NCI-H187 treated with DMSO at 0.1 percent for 48 hours (cell line): ENCODE measurements at regions not wholly inside any gene's neighbourhood (a gene's known extent, or its start where the extent isn't known, plus 50 kb on each side); places are given as distances from the start of the nearest gene placed in this dataset.
A peak's percentile ranks its signal among the peaks of the same experiment; 100 is the strongest.

Experiments
- DNase-seq: peaks from one replicate; lab custom pipeline; 2025; lab: John Stamatoyannopoulos, UW

DNA sequence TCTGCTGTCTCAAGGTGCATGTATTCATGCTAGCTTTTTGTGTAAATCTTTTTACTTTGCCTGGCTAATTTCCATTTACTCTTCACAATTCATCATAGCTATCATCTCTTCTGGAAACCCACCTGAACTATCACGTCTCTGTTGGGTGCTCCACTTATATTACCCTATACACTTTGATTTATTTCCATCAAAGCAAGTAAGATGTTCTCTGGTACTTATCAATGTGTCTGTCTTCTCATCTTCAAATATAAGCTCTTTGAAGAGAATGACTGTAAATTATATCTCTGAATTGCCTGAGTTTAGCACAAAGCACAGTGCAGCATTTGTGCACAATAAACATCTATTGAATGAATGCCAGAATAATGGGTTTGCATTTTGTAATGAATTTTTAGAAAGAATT is 1129.7 kb downstream of the LRFN5 start:
- DNase-seq, result peak; percentile 84

DNA sequence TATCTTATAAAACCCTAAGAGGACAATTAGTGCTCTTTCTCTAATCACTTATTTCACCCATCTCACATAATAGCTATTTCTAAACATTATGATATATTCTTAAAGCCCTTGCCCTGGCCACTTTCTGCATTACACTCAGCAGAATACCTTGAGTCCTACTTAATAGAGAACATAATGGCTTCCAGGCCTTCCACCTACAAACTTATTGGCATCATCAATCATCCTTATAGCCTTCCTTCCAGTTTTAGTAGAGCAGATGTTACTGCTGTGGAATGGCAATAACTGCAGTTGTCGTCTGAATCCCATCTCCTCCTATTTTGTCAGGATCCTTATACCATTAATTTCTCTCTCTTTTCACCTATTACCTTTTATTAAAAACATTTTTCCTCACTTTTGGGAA is 1127.4 kb downstream of the LRFN5 start:
- DNase-seq, result no peak

DNA sequence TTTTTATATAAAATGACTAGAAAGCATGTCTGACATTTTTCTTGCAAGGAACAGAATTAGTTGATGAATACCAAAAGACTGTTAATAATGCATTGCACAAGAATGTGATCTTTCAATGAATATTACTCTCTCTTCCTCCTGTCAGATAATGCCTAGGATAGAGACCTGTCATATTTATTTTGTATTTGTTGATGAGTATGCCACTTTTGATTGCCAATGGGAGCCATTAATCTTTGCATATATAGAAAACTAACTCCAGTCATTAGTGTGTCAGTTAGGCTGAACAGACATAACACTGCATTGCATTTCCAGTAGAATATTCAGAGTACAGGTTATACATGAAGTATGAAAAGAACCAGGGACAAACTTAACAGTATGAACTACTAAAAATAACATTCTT is 1125.3 kb downstream of the LRFN5 start:
- no peak for DNase-seq

DNA sequence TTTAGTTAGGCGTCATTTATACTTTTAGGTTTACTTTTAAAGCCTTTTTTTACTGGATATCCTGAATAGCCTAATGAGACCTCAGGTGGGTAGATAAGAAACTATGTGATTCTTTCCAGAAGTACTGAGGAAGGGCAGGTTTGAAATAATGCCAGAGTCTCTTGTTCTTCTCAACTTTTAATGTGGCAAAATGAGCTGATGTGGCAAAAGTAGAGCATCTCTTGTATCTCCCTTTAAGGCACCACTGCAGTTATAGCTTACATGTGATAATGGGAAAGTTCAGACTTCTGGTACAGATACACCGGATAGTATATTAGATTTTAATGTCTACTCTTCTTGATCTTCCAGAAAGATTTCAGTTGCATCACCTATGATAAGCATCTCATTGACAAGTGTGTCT is 1124.8 kb downstream of the LRFN5 start:
- DNase-seq, result no peak

DNA sequence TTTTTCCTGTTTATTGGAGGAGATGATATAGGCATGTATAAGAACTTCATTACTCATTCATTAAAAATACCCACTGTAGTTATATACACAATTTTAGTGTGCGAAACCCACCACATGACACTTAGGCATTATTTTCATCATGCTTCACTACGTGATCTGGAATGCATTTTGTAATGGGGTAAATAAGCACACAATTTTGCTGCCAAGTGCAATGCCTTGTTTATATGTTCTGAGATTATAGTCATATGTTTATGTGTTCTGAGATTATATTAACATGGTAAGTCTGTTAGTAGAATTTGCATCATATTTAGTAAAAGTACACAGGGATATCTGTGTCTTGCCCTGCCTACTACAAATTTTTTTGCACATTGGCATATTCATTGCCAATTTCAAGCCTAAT is 1123.0 kb downstream of the LRFN5 start:
- DNase-seq, result no peak

DNA sequence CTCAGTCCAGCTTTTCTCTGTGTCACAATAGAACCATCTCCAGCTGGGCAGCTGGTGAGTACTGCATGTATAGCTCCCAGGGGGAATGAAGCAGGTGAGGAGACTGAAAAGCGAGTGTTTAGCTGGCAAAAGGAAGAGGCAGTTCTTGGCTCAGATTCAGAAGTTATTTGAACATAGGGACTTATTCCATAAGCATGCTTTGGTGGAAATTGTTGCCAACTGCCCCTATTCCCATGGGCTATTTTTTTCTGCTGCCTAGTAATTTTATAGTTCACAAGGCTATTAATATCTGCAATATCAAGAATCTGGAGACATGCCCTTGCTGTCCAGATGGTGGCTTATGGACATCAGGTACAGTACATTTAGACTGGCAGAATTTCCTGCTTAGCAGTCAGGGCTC is 1112.7 kb downstream of the LRFN5 start:
- peak; percentile 97 for DNase-seq

DNA sequence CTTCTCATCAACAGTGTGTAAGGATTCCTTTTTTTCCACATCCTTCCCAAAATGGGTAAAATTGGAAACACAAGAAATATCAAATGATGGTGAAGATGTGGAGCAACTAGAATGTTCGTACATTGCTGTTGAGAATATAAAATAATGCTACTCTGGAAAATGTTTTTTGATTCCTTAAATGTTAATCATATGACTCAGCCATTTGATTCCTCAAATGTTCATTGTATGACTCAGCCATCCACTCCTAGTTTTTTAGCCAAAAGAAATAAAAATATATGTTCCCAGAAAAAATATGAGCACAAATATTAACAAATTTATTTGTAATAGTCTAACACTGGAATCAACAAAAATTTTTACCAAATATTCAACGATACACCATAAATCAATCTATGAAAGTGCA is 1108.6 kb downstream of the LRFN5 start:
- DNase-seq, result no peak

DNA sequence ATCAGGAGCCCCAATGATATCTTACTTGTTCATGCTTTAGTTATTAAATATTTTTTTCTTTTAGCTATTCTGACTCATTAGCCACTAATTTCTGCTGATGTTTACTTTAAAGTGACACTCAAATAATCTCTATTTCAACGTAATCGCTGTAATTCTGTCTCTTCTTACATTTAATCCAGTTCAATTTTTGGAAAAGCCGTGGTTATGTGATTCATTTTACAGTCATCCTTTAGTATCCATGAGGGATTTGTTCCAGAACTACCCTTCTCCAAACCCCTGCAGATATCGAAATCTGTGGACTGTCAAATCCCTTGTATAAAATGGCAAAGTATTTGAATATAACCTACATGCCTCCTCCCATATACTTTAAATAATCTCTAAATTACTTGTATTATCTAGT is 1103.4 kb downstream of the LRFN5 start:
- no peak for DNase-seq

DNA sequence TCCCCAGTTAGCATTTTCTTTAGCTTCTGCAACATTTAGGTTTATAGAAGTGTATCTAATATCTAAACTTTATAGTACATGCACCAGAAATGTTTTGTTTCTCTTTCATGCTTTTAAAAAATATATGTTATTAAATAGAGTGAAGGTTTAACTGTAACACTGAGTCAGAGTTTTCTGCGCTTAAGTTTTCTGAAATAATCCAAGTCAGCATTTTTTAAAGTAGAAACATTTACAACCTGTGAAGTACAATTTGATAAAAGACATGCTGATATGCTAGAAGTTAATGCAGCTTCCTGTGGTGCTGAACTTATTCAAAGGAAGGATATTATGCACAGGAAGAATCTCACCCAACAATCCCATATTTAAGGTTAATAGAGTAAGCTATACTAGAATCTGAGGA is 1096.8 kb downstream of the LRFN5 start:
- DNase-seq, result no peak

DNA sequence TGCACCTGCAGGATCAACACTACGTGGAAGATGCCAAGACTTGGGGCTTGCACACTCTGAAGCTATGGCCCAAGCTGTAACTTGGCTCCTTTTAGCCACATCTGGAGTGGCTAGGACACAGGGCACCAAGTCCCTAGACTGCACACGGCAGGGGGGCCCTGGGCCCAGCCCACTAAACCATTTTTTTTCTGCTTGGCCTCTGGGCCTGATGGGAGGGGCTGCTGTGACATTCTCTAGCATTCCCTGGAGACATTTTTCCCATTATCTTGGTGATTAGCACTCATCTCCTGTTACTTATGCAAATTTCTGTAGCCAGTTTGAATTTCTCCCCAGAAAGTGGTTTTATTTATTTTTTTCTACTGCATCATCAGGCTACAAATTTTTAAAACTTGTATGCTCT is 1080.7 kb downstream of the LRFN5 start:
- no peak for DNase-seq

DNA sequence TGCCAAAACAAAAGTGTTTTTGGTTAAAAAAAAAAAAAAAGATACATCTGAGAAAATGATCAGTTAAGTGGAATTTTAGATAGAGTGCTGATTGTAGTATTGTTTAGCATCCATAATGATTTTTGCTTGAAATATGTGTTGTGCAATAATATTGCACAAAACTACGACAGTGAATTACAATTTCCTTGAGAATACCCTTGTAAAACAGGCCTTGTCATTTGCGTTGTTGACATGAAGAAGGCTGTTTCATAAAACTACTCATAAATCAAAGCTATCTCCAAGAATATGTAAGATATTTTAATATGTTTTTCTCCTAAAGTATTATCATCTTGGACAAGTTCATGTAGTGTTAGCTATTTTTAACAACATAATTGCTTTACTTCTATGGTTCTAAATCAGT is 1077.0 kb downstream of the LRFN5 start:
- DNase-seq, result no peak

DNA sequence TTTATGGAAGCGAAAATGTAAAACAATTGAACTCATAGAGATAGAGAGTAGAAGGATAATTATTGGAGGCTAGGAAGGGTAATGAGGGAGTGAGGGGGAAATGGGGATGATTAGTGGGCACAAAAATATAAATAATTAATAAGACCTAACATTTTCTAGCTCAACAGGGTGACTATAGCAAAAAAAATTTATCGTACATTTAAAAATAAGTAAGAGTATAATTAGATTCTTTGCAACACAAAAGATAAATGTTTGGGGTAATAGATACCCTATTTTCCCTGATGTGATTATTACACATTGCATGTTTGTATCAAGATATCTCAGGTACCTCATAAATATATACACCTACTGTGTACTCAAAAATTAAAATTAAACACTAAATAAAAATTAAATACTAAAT is 1070.0 kb downstream of the LRFN5 start:
- DNase-seq, result no peak

DNA sequence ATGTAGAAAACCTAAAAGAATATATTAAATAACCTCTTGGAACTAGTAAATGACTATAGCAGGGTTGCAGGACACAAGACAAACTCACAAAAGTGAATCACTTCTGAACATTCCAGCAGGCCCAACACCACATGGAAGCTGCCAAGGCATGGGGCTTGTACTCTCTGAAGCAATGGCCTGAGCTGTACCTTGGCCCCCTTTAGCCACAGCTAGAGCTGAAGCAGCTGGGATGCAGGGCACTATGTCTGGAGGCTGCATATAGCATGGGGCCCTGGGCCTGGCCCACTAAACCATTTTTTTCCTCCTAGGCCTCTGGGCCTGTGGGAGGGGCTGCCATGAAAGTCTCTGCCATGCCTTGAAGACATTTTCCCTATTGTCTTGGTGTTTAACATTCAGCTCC is 1067.3 kb downstream of the LRFN5 start:
- DNase-seq, result no peak

DNA sequence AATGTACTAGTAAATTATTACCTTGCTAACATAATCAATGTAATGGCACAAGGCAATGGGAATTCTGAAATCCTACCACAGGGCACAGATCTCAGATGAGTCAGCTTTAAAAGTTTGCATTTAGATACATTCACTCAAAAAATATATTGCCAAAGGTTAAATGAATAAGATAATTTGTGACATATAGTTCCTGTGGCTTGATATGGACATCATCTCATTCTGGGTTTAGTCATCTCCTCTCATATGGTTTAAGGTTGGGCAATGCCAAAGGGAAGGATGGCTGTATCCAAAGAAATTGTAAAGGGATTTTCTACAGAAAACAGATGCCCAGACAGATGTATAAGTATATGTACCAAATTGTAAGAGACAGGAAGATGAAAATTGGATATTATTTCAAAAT is 1065.0 kb downstream of the LRFN5 start:
- DNase-seq, result no peak

DNA sequence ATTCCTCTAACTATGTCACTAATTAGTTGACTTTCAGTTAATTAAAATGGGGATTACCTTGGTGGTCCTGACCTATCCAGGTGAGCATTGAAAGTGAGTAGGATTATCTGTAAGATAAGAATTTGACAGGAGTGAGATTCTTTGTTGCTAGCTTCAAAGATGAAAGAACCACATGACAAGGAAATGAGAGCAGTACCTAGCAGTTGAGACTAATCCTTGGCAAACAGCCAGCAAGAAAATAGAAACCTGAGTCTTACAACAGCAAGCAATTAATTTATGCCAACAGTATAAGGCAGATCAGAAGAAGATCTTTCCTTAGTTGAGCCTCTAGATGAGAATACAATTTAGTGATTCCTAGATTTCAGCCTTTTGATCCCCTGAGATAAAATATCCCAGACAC is 1058.4 kb downstream of the LRFN5 start:
- DNase-seq, result no peak

DNA sequence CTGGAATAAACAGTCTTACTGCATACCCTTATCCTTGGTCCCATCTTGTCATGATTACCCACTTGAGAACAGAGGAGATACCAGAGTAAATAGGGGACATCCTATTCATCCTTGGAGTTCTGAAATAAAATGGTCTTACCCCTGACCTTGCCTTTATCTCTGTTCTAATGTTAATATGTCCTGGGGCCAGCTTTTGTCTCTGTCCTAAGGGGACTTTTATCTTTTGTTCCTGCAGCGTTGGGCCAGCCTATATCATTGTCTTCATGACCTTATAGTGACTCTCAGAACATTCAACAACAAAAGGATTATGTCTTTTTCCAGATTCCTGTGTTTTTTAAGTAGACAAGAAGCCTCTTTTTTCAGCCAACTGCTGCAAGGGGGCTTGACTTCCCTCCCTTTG is 1057.5 kb downstream of the LRFN5 start:
- DNase-seq, result no peak

DNA sequence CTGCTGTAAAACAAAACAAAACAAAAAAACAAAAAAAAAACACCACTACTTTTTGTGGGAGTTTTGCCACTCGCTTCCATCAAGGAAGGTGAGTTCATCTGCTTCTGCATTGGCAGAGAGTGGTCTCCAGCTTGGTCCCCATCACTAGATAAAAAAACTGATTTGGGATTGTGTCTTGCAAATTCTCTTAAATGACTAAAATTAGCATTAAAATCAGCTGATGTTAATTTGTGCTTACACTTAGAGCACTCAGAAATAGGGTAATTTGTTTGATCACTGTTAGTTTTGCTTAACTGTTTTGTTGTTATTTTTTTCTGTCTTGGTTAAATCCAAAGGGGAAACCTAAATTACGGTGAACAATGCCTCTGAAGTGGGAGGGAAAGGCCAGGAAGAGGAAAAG is 1048.0 kb downstream of the LRFN5 start:
- no peak for DNase-seq

DNA sequence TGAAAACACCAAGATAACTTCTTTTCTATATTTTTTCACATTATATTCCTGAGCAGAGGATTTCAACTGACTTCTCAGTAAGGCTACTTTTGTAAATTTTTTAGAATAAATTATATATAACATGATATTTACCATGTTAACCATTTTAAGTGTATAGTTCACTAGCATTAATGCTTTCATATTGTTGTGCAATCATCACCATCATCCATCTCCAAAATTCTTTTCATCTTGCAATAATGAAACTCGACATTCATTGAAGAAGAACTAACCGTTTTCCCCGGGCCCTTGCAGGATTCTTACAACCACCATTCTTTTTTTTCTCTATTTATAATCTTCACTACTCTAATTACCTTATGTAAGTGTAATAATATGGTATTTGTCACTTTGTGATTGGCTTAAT is 1036.1 kb downstream of the LRFN5 start:
- DNase-seq, result no peak

DNA sequence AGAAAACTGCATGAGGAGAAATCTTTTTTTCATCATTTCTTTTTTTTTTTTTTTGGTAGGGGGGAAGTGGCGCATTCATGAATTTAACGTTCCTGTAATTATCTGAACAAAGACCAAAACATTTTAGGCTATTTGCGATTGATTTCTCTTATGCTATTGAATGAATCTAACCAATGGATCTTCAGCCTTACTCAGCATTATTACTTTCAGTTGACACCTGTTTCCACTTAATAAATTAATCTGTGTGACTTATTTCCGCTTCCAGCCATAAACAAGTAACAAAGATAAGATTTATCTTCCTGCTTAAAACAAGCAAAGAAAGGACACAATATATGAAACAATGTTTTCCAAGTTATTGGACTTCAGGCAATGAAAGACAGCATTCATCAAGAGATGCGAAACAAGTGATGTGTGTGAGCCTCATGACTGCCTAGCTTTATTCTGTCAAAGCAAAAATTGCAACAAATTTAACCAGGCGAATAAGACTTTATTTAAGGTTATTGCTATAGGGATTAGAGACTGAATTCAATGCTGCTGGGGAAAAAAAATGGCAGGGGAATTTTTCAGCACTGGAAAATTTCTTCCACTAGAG is 1026.9 kb downstream of the LRFN5 start:
- DNase-seq, result no peak

DNA sequence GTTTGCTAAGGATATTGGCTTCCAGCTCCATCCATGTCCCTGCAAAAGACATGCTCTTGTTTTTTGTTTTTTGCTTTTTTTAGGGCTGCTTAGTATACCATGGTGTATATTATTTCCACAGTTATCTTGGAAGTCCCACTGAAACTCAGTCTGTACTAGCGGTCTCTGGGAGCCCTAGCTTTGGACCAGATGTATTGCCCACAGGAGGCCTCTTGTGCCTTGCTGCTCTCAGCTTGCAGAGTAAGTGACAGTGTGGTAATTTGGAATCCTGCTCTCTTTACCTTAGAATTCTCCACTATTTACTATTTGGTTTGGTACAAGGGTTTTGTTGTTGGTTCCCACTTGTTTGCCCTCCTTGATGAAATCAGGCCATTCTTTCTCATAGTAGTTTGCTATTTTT is 1022.9 kb downstream of the LRFN5 start:
- DNase-seq, result no peak

DNA sequence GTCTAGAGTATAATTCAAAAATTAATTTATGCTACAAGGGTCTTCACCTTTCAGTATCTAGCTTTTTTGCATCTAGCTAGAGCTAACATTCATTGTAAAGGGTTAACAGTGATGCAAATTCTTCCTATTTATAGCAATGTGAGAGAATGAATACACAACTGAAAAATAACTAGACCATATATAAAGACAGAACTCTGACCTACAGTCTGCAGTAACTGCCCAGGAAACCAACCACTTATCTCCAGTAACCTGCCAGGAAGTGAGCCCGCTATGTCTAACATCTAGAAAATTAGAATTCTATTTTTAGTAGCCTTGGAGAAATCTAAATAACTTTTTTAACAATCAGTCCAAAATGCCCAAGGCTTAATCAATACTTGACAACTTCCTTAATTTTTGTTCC is 1021.9 kb downstream of the LRFN5 start:
- no peak for DNase-seq

DNA sequence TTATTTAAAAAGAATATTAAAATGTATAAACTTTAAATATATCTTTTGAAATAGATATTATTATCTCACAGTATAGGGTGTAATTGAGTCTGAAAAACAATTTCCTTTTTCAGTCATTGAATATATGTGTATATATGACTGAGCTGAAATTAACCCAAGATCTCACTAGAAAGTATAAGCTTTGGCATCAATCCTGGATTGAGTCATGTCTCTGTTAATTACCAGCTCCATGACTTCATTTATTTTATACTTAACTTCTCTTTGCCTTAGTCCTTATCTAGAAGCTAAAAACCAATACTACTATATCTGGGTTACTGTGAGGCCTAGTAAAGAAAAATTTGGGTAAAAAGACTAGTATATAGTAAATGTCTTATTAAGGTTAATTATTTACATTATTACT is 1020.3 kb downstream of the LRFN5 start:
- DNase-seq, result no peak

DNA sequence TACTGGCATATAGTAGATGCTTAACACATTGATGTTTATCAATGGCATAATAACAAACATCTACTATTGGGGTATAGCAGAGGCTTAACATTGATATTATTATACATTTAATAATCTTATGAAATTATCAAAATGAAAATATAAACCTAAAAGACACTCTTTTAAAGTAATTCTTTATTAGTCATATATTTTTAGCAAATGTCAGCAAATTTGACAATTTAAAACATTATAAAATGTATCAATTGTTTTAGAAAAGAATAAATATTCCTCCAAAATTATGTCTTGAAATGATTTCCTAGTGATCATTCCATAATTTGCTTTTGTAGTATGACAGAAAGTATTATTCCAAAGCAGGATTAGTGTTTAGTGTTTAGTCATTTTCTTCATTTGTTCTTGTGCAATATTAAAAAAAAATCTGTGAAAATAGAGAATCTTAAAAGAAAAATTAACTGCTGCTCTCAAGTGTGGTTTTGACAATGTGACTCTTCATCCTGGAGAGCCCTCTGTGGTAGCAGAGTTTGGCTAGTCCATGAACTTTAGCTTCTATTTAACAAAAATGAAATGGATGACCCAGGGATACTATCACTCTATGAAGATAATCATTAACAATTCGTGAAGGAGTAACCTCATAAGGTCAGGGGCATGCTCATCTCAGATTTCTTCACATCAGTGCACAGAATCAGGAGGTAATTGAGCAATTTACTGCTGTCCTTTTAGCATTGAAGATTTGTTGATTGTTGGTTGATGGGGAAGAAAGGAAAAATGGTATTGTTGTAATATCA is 1018.5 kb downstream of the LRFN5 start:
- DNase-seq, result no peak

DNA sequence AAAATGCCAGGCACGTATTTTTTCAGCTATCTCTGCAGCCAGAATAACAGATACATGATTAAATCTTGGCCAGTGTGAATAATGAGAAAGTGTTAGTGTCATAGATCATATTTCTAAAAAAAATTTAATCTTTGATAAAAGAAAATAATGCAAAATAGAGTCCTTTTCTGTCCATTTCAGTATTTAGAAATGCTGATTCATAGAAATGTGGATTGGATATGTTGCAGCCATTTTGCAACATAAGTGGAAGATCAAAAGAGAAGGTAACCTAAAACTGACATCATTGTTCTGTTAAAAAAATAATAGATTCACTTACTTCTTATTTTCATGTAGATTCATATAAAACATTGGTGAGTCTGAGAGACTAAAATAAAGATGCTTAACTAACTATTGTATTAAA is 1010.3 kb downstream of the LRFN5 start:
- no peak for DNase-seq
